Body of pancreas (tissue), 4 donors: ENCODE measurements at regions not wholly inside any gene's neighbourhood (a gene's known extent, or its start where the extent isn't known, plus 50 kb on each side); places are given as distances from the start of the nearest gene placed in this dataset.
"Not testable (repeated sequence)": the region's sequence is repeated elsewhere in the genome, so short reads cannot be mapped to it uniquely, and the experiment has no call there.

Source experiments
- ATAC-seq: fragments of 150-250 bp; one replicate; pipeline ENCODE4 v1.9.1; 2016
- DNase-seq, 4 donors: peaks; one replicate each; pipeline ENCODE4 v3.0.0-alpha.2; 2019
- H3K27ac ChIP-seq, 4 donors: fragments of 200-600 bp; sonication (generic); 1 replicate in 3 of 4; 2 replicates in 1 of 4; pipeline versions ENCODE4 v1.5.1 to v1.6.1; 2016 to 2019; ENCODE audit warnings: mild to moderate bottlenecking in 1 of 4, mixed read lengths in 1 of 4, moderate library complexity in 1 of 4
- H3K27me3 ChIP-seq, 2 donors: fragments of 200-600 bp; sonication (generic); one replicate each; pipeline ENCODE4 v1.6.0; 2016; ENCODE audit warnings: mild to moderate bottlenecking in 1 of 2
- H3K36me3 ChIP-seq, 2 donors: fragments of 200-600 bp; sonication (generic); replicated peaks in 1 of 2; 2 replicates each; pipeline ENCODE4 v1.5.1; 2016; ENCODE audit warnings: low read depth in 2 of 2; ENCODE audit not compliant: insufficient read depth in 1 of 2
- H3K4me1 ChIP-seq: fragments of 200-600 bp; sonication (generic); one replicate; pipeline ENCODE4 v1.6.0; 2016
- H3K4me3 ChIP-seq, 2 donors: fragments of 200-600 bp; sonication (generic); 1 replicate in 1 of 2; 2 replicates in 1 of 2; pipeline ENCODE4 v1.5.1; 2016 to 2019
- H3K9me3 ChIP-seq, 3 donors: fragments of 200-600 bp; sonication (generic); 1 replicate in 2 of 3; 2 replicates in 1 of 3; pipeline ENCODE4 v1.5.1; 2016
- CTCF ChIP-seq, 7 experiments: fragments of 450-650 bp in 4 of 7; fragments of 200-600 bp in 3 of 7; sonication (generic) in 3 of 7; IDR thresholded peaks; one replicate each; pipeline ENCODE4 v1.5.1; 2016 to 2019; ENCODE audit warnings: antibody characterized with exemption in 7 of 7
- POLR2A ChIP-seq, 3 donors: fragments of 450-650 bp; IDR thresholded peaks; one replicate each; pipeline ENCODE4 v1.6.1; 2016; ENCODE audit warnings: antibody characterized with exemption in 3 of 3, mild to moderate bottlenecking in 2 of 3
- WGBS, 2 donors: methylation state at CpG; one replicate each; pipeline ENCODE4 v1.1.5; 2017; 5-methylcytosine and 5-hydroxymethylcytosine counted together
- intact Hi-C: fragments of 100-400 bp; cut with DNase I; formaldehyde crosslinking; loops from one replicate; pipeline ENCODE4 v1.15.1; 2023

DNA sequence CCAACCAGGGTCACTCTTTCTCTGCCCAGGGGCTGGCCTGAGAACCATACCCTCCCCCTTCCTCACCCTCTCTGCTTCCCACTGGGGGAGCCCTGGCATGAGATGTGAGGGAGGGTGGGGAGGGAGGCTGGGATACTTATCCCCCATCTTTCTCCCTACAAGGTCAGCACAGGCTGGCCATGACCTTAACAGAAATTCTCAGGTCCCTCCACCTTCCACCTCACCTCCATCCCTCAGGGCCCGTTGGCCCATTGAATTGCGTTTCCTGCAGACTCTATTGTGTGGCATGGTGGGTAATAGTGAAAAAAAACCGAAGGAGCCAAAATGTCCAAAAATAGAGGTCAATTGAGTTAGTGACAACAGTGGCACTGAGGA, 159.5 kb downstream of the OR4M2 start:
- TF ChIP-seq POLR2A (IDR thresholded peaks at IDR 0.05) (no peak), CTCF (IDR thresholded peaks at IDR 0.05) (no peak)
- WGBS, 2 donors, result 33 to 38% methylated on average over 3 of the region's 3 CpGs

GRCh38 chr15:22240403-22240802, 160.1 kb downstream of the OR4M2 start:
- Histone ChIP-seq H3K36me3 (no peaks in the 10 kb centered on the region), H3K4me3 (no peak overlapping the region), H3K27ac (no peak overlapping the region), H3K4me1 (no peaks in the 10 kb centered on the region), H3K27me3 (no peaks in the 10 kb centered on the region), H3K9me3 (no peaks in the 10 kb centered on the region)
- intact Hi-C loops, result no loop called here
- 80 to 85% methylated on average over 8 of the region's 8 CpGs for WGBS, 2 donors
- TF ChIP-seq POLR2A (IDR thresholded peaks at IDR 0.05) (no peak), CTCF (IDR thresholded peaks at IDR 0.05) (no peak)
- ATAC-seq (no peak), DNase-seq (no peak)

More for the DNA sequence above, 159.5 kb downstream of the OR4M2 start:
- DNase-seq, result no peak
- Histone ChIP-seq H3K27ac (no peak overlapping the region), H3K36me3 (no peaks in the 10 kb centered on the region), H3K4me3 (no peak overlapping the region), H3K9me3 (no peaks in the 10 kb centered on the region), H3K4me1 (no peaks in the 10 kb centered on the region), H3K27me3 (no peaks in the 10 kb centered on the region)
- ATAC-seq, result no peak
- intact Hi-C loops, result no loop called here

DNA sequence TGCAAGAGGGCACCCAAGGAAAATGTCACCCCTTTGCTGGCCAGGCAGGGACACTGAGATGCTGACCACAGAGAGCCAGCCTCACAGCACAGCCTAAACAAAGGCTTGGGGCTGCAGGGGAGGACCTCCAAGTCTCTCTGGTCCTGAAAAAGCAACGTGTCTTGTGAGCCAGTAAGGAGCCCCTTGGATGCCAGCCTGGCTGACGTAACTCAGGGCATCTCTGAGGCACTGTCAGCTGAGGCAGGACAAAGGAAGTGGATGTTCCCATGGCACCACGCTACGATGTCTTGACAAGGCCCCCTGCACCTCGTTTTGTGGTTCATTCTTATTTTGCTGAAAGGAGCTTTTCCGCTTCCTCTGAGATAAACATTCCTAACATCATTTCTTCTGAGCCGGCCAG, 160.7 kb downstream of the OR4M2 start:
- Histone ChIP-seq H3K4me1 (no peaks in the 10 kb centered on the region), H3K36me3 (no peaks in the 10 kb centered on the region), H3K27ac (no peak overlapping the region), H3K4me3 (no peak overlapping the region), H3K9me3 (no peaks in the 10 kb centered on the region), H3K27me3 (no peaks in the 10 kb centered on the region)
- 55 to 56% methylated on average over 7 of the region's 7 CpGs for WGBS, 2 donors
- intact Hi-C loops, result no loop called here
- no peak for TF ChIP-seq CTCF (IDR thresholded peaks at IDR 0.05)
- no peak for TF ChIP-seq POLR2A (IDR thresholded peaks at IDR 0.05)
- DNase-seq (no peak), ATAC-seq (no peak)

DNA sequence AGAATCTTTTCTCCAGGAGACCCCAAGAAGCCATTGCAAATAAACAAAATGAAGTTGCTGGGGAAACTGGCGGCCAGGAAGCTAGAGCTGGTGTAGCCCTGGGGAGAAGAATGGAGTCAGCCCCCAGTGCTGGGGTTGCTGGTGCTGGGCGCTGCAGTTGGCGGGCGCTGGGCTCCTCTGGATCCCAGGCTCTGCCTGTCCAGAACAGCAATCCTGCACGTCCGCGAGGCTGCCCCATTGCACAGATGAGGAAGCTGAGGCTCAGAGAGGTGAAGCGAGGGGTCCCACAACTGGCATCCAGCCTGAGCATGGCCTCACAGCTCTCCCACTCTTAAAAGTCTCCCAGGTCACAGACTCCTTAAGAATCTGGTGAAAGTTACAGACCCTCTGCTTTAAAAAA, 161.1 kb downstream of the OR4M2 start:
- ATAC-seq, result no peak
- no peak for TF ChIP-seq POLR2A (IDR thresholded peaks at IDR 0.05)
- no peak for TF ChIP-seq CTCF (IDR thresholded peaks at IDR 0.05)
- Histone ChIP-seq H3K27ac (no peak overlapping the region), H3K9me3 (no peaks in the 10 kb centered on the region), H3K27me3 (no peaks in the 10 kb centered on the region), H3K4me3 (no peak overlapping the region), H3K36me3 (no peaks in the 10 kb centered on the region), H3K4me1 (no peaks in the 10 kb centered on the region)
- intact Hi-C loops, result no loop called here
- 73 to 83% methylated on average over 1 to 8 of the region's 8 CpGs for WGBS, 2 donors
- DNase-seq, result no peak

GRCh38 chr15:22242311-22242710, 162.0 kb downstream of the OR4M2 start:
- H3K27me3 ChIP-seq, H3K27ac ChIP-seq, H3K4me1 ChIP-seq, DNase-seq, H3K36me3 ChIP-seq, ATAC-seq, H3K9me3 ChIP-seq, H3K4me3 ChIP-seq, intact Hi-C loops: not testable (repeated sequence)
- WGBS, 2 donors, result 70 to 72% methylated on average over 6 to 9 of the region's 9 CpGs
